Activated T-cell treated with anti-CD3 and anti-CD28 coated beads, Interleukin-2, amount 50 U/mL, for 72 hours (primary cell): ENCODE measurements at regions not wholly inside any gene's neighbourhood (a gene's known extent, or its start where the extent isn't known, plus 50 kb on each side); places are given as distances from the start of the nearest gene placed in this dataset.

Source experiments
- ATAC-seq, 2 donors: fragments of 150-1000 bp; cut with Tn5 transposase; replicated peaks in 1 of 2; 2 replicates each; pipeline ENCODE4 v1.10.0; 2021; ENCODE audit warnings: moderate library complexity in 2 of 2, mild to moderate bottlenecking in 1 of 2
- DNase-seq, 2 donors: peaks; one replicate each; pipeline ENCODE4 v3.0.0; 2021 to 2022; ENCODE audit warnings: mixed read lengths in 1 of 2
- H3K27ac Mint-ChIP-seq: one replicate; pipeline ENCODE4 v1.8.0; 2022; ENCODE audit warnings: mild to moderate bottlenecking, moderate library complexity, mixed read lengths
- H3K27me3 Mint-ChIP-seq: one replicate; pipeline ENCODE4 v1.8.0; 2022; ENCODE audit warnings: low read depth, mixed read lengths
- H3K36me3 Mint-ChIP-seq, 2 donors: one replicate each; pipeline ENCODE4 v1.8.0; 2022; ENCODE audit warnings: mixed read lengths in 2 of 2, mild to moderate bottlenecking in 1 of 2; ENCODE audit not compliant: insufficient read depth in 2 of 2
- H3K4me1 Mint-ChIP-seq: one replicate; pipeline ENCODE4 v1.8.0; 2022; ENCODE audit warnings: low read depth, mixed read lengths
- H3K4me3 Mint-ChIP-seq, 2 donors: one replicate each; pipeline ENCODE4 v1.8.0; 2022; ENCODE audit warnings: mild to moderate bottlenecking in 2 of 2, mixed read lengths in 2 of 2, moderate library complexity in 2 of 2
- H3K9me3 Mint-ChIP-seq, 2 donors: one replicate each; pipeline ENCODE4 v1.8.0; 2022; ENCODE audit warnings: mixed read lengths in 2 of 2

DNA sequence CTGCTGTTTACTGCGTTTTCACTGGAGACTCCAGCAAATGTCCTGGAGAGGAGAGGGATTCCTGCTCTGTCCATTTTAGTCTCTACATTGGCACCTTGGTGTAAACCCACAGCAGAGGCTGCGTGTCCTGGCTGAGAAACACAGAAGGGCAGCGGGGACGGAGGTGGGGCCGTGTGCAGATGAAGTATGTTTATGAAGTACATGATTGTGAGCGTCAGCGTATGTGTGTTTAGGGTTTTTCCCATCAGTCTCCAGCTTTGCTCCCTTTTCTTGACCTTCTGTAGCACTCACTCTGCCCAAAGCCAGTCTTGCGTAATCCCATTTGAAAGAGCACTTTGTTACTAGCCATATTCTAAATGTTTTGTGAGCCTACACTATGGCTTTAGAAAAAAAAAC, 750.7 kb upstream of the SORCS1 start:
- Mint-ChIP-seq H3K4me1 (no peaks in the 10 kb centered on the region), H3K4me3 (no peak overlapping the region), H3K27me3 (peaks cover 16% of the 10 kb centered on the region), H3K9me3 (peaks cover 4 to 5% of the 10 kb centered on the region in 2 donors), H3K27ac (no peak overlapping the region), H3K36me3 (peaks cover 2 to 4% of the 10 kb centered on the region in 2 donors)
- DNase-seq (no peak), ATAC-seq (no peak)

DNA sequence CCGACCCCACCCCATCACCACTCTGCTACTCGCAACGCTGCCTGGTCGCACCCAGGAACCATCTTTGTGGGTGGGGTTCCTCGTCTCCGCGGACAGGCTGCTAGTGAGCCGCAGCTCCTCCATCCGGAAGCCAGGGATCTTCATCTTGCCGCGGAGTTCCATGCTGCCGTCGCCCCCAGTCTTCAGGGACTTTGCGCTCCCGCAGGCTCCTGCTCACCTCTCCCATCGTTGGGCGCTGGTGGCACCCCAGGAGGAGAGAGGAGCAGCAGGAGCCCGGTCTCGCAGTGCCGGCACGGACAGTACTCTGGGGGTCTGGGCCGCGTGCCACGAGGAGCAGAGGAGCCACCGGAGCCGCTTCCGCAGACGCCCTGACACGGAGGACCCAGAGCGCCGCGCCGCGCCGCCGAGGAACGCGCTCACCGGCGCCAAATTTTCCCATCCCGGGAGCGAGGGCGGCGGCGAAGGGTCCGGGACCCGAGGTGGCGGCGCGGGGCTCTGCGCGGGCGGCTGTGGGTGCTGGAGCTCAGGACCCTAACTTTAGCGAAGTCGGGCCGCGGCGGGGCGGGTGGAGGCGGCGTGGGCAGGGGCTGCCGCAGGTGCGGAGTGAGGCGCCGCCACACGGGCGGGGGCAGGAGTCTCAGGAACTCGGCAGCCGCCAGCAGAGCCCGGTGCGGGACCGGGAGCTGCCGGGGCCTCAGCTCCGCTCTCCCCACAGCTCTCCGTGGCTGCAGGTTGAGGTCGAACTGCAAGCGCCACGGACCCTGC, 750.1 kb upstream of the SORCS1 start:
- H3K27ac Mint-ChIP-seq, result no peak overlapping the region

DNA sequence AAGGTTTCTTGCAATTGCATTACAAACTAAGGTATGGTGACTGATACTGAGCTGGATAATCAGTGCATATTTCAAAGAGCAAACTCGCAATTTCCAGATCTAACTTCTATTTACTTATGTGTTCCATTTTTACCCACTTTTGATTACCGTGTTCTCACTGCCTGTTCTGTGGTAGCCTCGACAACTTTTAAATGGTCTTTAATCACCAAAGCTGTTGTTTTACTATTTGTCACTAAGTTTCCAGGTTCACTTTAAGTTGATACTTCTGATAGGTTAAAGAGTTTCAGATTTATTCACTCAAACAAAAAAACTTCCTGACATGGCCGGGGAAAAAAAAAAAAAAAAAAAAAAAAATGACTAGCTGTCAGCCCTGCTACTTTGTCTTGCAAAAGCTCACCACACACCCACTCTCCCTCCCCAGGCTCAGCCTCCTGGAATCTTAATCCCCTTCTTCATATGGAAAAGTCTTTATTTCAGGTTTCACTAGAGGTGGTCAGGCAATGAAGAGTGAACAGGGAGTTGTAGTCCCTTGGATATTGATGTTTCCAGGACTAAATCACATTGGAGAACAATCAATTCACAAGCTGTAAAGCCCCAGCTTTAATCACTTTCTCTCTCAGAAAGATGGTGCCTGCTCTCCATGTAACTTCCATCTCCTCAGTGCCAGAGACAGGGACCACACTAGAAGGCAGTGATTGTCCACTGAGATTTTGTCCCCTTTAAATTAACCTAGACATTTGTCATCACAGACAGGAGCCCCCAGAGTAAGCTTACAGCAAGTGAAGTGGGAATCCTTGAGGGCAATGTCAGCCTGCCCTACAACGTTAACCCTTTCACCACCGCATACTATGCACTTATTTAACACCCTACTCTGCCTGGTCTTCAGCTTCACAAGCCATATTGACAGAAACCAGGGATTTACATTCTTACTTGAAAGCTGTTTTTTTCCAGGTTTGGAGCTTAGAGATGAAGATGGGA, 749.1 kb upstream of the SORCS1 start:
- Mint-ChIP-seq H3K27ac (no peak overlapping the region), H3K27me3 (peaks cover 16% of the 10 kb centered on the region), H3K9me3 (peaks cover 2 to 5% of the 10 kb centered on the region in 2 donors), H3K4me3 (no peak overlapping the region), H3K36me3 (peaks cover 0 to 1% of the 10 kb centered on the region in 2 donors), H3K4me1 (no peaks in the 10 kb centered on the region)
- ATAC-seq (no peak), DNase-seq (no peak)

More for the DNA sequence above, 750.1 kb upstream of the SORCS1 start:
- H3K36me3 Mint-ChIP-seq, result peaks cover 2 to 4% of the 10 kb centered on the region in 2 donors
- ATAC-seq (no peak), DNase-seq (no peak)
- H3K4me3 Mint-ChIP-seq, result no peak overlapping the region
- H3K27me3 Mint-ChIP-seq, result peaks cover 16% of the 10 kb centered on the region
- H3K9me3 Mint-ChIP-seq, result peaks cover 4 to 5% of the 10 kb centered on the region in 2 donors
- no peaks in the 10 kb centered on the region for H3K4me1 Mint-ChIP-seq

DNA sequence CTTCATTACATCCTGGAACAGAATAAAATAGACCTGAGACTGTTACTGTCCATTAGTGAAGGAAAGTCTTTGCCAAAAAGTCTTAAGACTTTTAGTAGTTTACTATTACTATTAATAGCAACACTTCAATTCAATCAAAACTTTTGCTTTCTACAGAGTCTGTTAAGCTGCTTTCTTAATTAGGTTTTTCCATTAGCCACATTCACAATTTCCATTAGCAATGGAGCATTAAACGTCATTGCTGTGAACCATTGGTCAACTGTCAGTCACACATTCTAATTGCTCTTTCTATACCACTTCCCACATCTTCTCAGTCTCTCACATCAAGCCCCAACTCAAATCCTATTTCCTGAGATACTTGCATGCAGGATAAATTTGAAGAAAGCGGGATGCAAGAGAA, 736.6 kb upstream of the SORCS1 start:
- DNase-seq (no peak), ATAC-seq (no peak)
- H3K27ac Mint-ChIP-seq, result no peak overlapping the region
- H3K4me1 Mint-ChIP-seq, result no peaks in the 10 kb centered on the region
- H3K36me3 Mint-ChIP-seq, result no peaks in the 10 kb centered on the region
- peaks cover 2 to 10% of the 10 kb centered on the region in 2 donors for H3K9me3 Mint-ChIP-seq
- no peaks in the 10 kb centered on the region for H3K27me3 Mint-ChIP-seq
- no peak overlapping the region for H3K4me3 Mint-ChIP-seq

DNA sequence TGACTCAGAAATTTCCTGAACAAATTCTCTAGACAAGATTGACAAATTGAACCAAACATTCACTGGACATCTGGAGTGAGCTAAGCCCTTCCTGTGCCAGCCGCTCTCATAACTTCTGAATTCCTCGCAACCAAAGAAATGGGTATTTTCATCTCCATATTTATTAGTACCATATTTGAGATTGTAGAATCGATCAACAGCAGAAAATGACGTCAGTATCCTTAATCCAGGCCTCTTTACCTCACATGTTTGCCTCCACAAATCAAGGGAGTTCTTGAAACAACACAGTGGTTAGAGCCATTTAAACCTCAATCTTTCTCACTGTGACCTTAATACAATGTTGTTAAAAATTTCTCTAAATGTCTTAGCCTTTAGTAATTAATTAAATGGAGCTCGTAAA, 735.6 kb upstream of the SORCS1 start:
- Mint-ChIP-seq H3K4me3 (no peak overlapping the region), H3K36me3 (no peaks in the 10 kb centered on the region), H3K9me3 (peaks cover 2 to 10% of the 10 kb centered on the region in 2 donors), H3K27ac (no peak overlapping the region), H3K4me1 (no peaks in the 10 kb centered on the region), H3K27me3 (no peaks in the 10 kb centered on the region)
- no peak for DNase-seq
- ATAC-seq, result no peak

DNA sequence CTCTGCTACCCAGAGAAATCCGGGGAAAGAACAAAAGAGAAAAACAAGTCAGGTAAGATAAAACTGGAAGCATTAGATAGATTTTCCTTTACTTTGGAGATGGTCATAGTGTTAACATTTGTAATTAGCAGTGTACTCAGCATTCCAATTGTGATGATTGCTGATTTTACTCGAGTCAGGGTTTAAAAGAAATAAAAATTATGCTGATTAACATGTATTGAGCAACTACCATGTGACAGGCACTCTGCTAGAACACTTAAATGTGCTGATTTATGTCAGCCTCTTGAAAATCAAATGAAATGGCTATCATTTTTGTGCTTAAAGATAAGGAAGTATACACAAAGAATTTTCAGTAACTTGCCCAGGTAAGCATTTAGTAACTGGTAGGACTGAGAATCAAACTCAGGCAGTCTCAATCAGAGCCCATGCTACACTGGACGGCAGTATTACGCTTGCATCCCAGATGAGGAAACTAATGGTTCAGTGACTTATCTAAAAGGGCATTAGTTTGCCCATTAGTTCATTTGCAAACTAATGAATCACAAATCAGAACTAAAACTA, 735.1 kb upstream of the SORCS1 start:
- Mint-ChIP-seq H3K27me3 (no peaks in the 10 kb centered on the region), H3K27ac (no peak overlapping the region), H3K9me3 (peaks cover 2 to 10% of the 10 kb centered on the region in 2 donors), H3K4me3 (no peak overlapping the region), H3K36me3 (no peaks in the 10 kb centered on the region), H3K4me1 (no peaks in the 10 kb centered on the region)
- DNase-seq (no peak), ATAC-seq (no peak)

DNA sequence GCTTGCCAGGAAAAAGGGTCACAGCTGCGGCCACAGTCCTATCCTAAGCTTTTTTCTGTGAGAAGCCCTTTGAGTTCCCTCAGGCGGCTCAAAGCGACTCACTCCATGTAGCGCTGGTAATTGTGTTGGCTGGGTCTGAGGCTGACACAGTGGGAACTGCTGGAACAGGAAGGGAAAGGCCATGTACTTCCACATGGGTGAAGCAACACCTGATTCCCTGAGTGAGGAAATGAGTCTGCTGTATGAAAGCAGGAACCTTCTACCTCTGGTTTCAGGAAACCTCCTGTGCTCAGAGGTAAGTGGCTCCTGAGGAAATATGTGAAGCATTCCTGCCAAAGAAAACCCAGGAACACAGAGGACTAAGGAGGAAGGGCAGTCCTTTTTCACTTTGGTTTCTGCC, 734.6 kb upstream of the SORCS1 start:
- no peak overlapping the region for H3K27ac Mint-ChIP-seq
- H3K4me3 Mint-ChIP-seq, result no peak overlapping the region
- no peak for DNase-seq
- H3K4me1 Mint-ChIP-seq, result no peaks in the 10 kb centered on the region
- H3K27me3 Mint-ChIP-seq, result no peaks in the 10 kb centered on the region
- H3K36me3 Mint-ChIP-seq, result no peaks in the 10 kb centered on the region
- H3K9me3 Mint-ChIP-seq, result peaks cover 2 to 13% of the 10 kb centered on the region in 2 donors
- no peak for ATAC-seq

DNA sequence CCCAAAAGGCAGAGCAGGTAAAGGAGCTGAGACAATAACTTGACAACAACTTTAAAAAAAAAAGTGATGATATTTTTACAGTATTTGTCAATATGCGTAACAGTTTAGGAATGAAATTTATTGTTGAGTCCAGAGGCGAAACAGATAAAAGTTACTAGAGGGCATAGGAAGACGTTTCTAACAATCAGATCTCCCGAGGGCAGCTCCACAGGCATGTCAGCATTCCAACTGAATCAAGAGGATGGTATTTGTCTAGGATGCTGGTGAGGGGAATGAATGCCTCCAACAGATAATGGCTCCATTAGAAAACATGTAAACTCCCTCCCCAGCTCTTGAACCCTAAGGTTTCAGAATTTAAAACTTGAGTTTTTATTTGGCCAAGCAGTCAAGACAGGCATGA, 733.9 kb upstream of the SORCS1 start:
- H3K4me1 Mint-ChIP-seq, result no peaks in the 10 kb centered on the region

DNA sequence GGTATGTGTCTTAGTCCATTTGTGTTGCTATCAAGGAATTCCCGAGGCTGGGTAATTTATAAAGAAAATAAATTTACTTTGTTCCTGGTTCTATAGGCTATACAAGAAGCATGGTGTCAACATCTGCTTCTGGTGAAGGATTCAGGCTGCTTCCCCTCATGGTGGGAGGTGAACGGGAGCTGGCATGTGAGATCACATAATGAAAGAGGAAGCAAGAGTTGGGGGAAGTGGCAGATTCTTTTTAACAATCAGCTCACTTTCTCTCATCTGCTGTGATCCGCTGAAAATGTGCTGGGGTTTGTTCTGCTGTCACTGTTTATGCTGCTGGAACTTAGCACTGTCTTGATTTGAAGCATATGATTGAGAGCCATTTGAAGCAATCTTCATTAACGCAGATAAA, 730.0 kb upstream of the SORCS1 start:
- Mint-ChIP-seq H3K4me1 (no peaks in the 10 kb centered on the region), H3K9me3 (peaks cover 0 to 3% of the 10 kb centered on the region in 2 donors), H3K4me3 (no peak overlapping the region), H3K27ac (no peak overlapping the region), H3K36me3 (no peaks in the 10 kb centered on the region), H3K27me3 (no peaks in the 10 kb centered on the region)
- ATAC-seq, result no peak
- DNase-seq, result no peak

More for the DNA sequence above, 733.9 kb upstream of the SORCS1 start:
- H3K27ac Mint-ChIP-seq, result no peak overlapping the region
- no peak for DNase-seq
- no peaks in the 10 kb centered on the region for H3K36me3 Mint-ChIP-seq
- H3K9me3 Mint-ChIP-seq, result peaks cover 2 to 13% of the 10 kb centered on the region in 2 donors
- H3K4me3 Mint-ChIP-seq, result no peak overlapping the region
- H3K27me3 Mint-ChIP-seq, result no peaks in the 10 kb centered on the region
- ATAC-seq, result no peak

DNA sequence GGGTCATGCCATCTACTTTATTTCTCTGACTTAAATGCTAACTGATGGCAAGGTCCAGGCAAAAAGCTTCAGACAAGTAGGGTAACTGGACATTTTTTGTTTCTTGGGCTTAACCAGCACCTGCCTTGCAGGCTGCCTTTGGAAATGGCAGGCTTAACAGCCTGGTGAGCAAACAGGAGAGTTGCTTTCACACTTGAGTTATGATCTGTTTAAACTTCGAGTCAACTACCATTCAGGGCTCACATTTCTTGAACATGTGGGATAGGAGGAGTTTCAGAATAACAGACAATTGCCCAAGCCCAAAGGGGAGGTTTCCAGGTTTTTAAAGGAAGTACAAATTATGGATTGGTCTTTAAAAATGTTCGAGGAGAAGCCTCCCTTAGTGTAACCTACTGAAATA, 724.6 kb upstream of the SORCS1 start:
- no peak overlapping the region for H3K4me3 Mint-ChIP-seq
- H3K4me1 Mint-ChIP-seq, result no peaks in the 10 kb centered on the region
- no peak overlapping the region for H3K27ac Mint-ChIP-seq
- no peaks in the 10 kb centered on the region for H3K27me3 Mint-ChIP-seq
- H3K9me3 Mint-ChIP-seq, result peaks cover 7 to 14% of the 10 kb centered on the region in 2 donors
- peaks cover 0 to 2% of the 10 kb centered on the region in 2 donors for H3K36me3 Mint-ChIP-seq
- ATAC-seq (no peak), DNase-seq (no peak)

DNA sequence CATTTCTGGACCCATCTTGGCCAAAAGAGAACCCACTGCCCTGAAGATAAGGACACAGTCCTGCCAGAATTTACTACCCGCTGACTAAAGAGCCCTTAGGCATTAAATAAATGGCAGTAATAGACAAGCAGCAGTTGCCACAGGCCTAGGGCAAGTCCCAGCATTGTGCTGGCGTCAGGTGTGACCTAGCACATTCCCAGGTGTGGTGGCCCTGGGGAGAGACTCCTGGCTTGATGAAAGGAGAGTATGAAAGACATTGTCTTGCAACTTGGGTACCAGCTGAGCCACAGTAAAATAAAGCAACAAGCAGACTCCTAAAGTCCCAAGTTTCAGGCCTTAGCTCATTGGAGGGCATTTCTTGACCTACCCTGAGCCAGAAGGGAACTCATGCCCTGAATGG, 715.7 kb upstream of the SORCS1 start:
- peaks cover 17 to 21% of the 10 kb centered on the region in 2 donors for H3K9me3 Mint-ChIP-seq
- H3K4me1 Mint-ChIP-seq, result no peaks in the 10 kb centered on the region
- peaks cover 1 to 6% of the 10 kb centered on the region in 2 donors for H3K36me3 Mint-ChIP-seq
- H3K4me3 Mint-ChIP-seq, result no peak overlapping the region
- no peaks in the 10 kb centered on the region for H3K27me3 Mint-ChIP-seq
- DNase-seq, result no peak
- no peak overlapping the region for H3K27ac Mint-ChIP-seq
- no peak for ATAC-seq

DNA sequence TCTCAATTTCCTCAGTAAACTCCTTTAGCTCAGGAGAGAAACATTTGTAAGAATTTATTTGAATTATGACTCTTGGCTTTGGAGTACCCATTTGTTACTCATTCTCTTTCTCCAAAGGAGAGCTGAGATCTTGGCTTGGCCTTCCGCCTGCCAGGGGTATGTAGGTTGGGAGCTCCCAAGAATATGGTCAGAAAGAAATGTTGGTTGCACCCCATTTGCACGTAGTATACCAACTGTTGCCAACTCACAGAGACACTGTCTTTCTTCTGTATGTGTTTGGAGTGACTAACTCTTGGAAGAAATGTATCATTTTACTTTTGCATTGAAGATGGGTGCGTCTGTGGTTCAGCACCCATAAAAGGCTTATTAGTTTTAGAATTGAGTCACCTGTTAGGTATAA, 708.5 kb upstream of the SORCS1 start:
- no peak overlapping the region for H3K27ac Mint-ChIP-seq
- DNase-seq, result no peak
- no peak for ATAC-seq
- no peaks in the 10 kb centered on the region for H3K4me1 Mint-ChIP-seq
- no peaks in the 10 kb centered on the region for H3K27me3 Mint-ChIP-seq
- no peak overlapping the region for H3K4me3 Mint-ChIP-seq
- H3K36me3 Mint-ChIP-seq, result peaks cover 0 to 3% of the 10 kb centered on the region in 2 donors
- H3K9me3 Mint-ChIP-seq, result peaks cover 0 to 8% of the 10 kb centered on the region in 2 donors

DNA sequence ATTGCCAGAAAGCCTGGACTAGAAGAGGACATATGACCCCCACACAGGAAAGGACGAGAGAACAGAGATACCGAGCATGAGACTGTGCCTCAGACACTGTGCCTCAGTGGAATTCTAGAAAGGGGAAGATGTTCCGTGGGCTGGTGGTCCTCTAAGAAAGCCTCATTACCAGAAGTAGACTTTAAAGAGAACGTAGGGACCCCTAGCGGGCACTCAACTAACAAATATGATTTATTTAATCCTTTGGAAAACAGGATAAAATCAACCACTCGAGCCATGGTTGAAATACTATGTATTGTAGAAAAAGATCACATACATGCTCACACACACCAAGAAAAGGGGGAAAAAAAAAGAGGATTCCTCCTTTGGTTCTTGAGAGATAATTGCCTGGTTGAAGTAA, 701.2 kb upstream of the SORCS1 start:
- DNase-seq, result no peak
- Mint-ChIP-seq H3K27ac (no peak overlapping the region), H3K4me1 (no peaks in the 10 kb centered on the region), H3K36me3 (no peaks in the 10 kb centered on the region), H3K9me3 (peaks cover 2 to 5% of the 10 kb centered on the region in 2 donors), H3K27me3 (no peaks in the 10 kb centered on the region), H3K4me3 (no peak overlapping the region)
- ATAC-seq, result no peak
